Upper lobe of left lung (tissue), 6 donors: ENCODE measurements at regions not wholly inside any gene's neighbourhood (a gene's known extent, or its start where the extent isn't known, plus 50 kb on each side); places are given as distances from the start of the nearest gene placed in this dataset.

Experiments
- ATAC-seq, 2 donors: fragments of 200-7000 bp; cut with Tn5 transposase; one replicate each; pipeline ENCODE4 v1.9.1; 2022; ENCODE audit warnings: mild to moderate bottlenecking in 2 of 2, moderate library complexity in 2 of 2; ENCODE audit not compliant: low FRiP score in 2 of 2
- DNase-seq, 2 donors: peaks; one replicate each; pipeline ENCODE4 v3.0.0-alpha.2; 2019 to 2020
- H3K27ac ChIP-seq, 4 donors: fragments of 200-600 bp; sonication (generic); one replicate each; pipeline ENCODE4 v1.5.1; 2016 to 2019
- H3K27me3 ChIP-seq, 4 donors: fragments of 200-600 bp; sonication (generic); one replicate each; pipeline ENCODE4 v1.5.1; 2017 to 2019
- H3K36me3 ChIP-seq, 4 donors: fragments of 200-600 bp; sonication (generic); one replicate each; pipeline ENCODE4 v1.5.1; 2016 to 2019
- H3K4me1 ChIP-seq, 4 donors: fragments of 200-600 bp; sonication (generic); one replicate each; pipeline ENCODE4 v1.5.1; 2018 to 2019
- H3K4me3 ChIP-seq, 4 donors: fragments of 200-600 bp; sonication (generic); one replicate each; pipeline ENCODE4 v1.5.1; 2017 to 2019; ENCODE audit warnings: mild to moderate bottlenecking in 2 of 4, moderate library complexity in 1 of 4
- H3K9me3 ChIP-seq, 4 donors: fragments of 200-600 bp; sonication (generic); one replicate each; pipeline ENCODE4 v1.5.1; 2018 to 2019
- CTCF ChIP-seq, 6 experiments: fragments of 450-650 bp in 4 of 6; fragments of 200-600 bp in 2 of 6; sonication (generic) in 2 of 6; IDR thresholded peaks; one replicate each; pipeline ENCODE4 v1.5.1; 2016 to 2019; ENCODE audit warnings: antibody characterized with exemption in 6 of 6
- EP300 ChIP-seq, 4 donors: sonication (generic); formaldehyde crosslinking; IDR thresholded peaks; one replicate each; pipeline ENCODE4 v1.5.1; 2017; ENCODE audit warnings: antibody characterized with exemption in 4 of 4, control low read depth in 2 of 4
- POLR2A ChIP-seq, 4 donors: fragments of 450-650 bp; IDR thresholded peaks; one replicate each; pipeline ENCODE4 v1.5.1; 2016 to 2017; ENCODE audit warnings: antibody characterized with exemption in 4 of 4, mild to moderate bottlenecking in 2 of 4
- POLR2AphosphoS5 ChIP-seq, 2 donors: sonication (generic); formaldehyde crosslinking; IDR thresholded peaks; one replicate each; pipeline ENCODE4 v1.5.1; 2017; ENCODE audit warnings: antibody characterized with exemption in 2 of 2
- WGBS, 2 donors: methylation state at CpG; one replicate each; pipeline ENCODE4 v1.1.5; 2017 to 2018; 5-methylcytosine and 5-hydroxymethylcytosine counted together
- donor health status: DM: no; HTN: no; CAD: no; lungs with moderate emphysema.
- donor health status: DM: no; HTN: yes; CAD: no; lungs with severe emphysema.

GRCh38 chr11:122513997-122514396, 141.5 kb upstream of the UBASH3B start:
- H3K27me3 ChIP-seq: no peaks in the 10 kb centered on the region
- H3K4me1 ChIP-seq: no peaks in the 10 kb centered on the region
- no peaks in the 10 kb centered on the region for H3K36me3 ChIP-seq
- TF ChIP-seq EP300 (IDR thresholded peaks at IDR 0.05) (no peak), POLR2A (IDR thresholded peaks at IDR 0.05) (no peak), POLR2AphosphoS5 (IDR thresholded peaks at IDR 0.05) (no peak), CTCF (IDR thresholded peaks at IDR 0.05) (no peak)
- DNase-seq (no peak), ATAC-seq (no peak)
- no peak overlapping the region for H3K27ac ChIP-seq
- 59 to 73% methylated on average over 2 of the region's 2 CpGs for WGBS, 2 donors
- H3K9me3 ChIP-seq: no peaks in the 10 kb centered on the region
- H3K4me3 ChIP-seq: no peak overlapping the region

GRCh38 chr11:122513328-122513727, 142.2 kb upstream of the UBASH3B start:
- DNase-seq: no peak

GRCh38 chr11:122512688-122513087, 142.8 kb upstream of the UBASH3B start:
- no peaks in the 10 kb centered on the region for H3K4me1 ChIP-seq
- H3K4me3 ChIP-seq: no peak overlapping the region
- DNase-seq: no peak
- no peak for ATAC-seq
- H3K36me3 ChIP-seq: no peaks in the 10 kb centered on the region
- no peak overlapping the region for H3K27ac ChIP-seq
- H3K27me3 ChIP-seq: no peaks in the 10 kb centered on the region
- TF ChIP-seq POLR2A (IDR thresholded peaks at IDR 0.05): no peak
- no peak for TF ChIP-seq EP300 (IDR thresholded peaks at IDR 0.05)
- TF ChIP-seq POLR2AphosphoS5 (IDR thresholded peaks at IDR 0.05): no peak
- TF ChIP-seq CTCF (IDR thresholded peaks at IDR 0.05): no peak
- WGBS, 2 donors: 89 to 90% methylated on average over 2 of the region's 2 CpGs
- H3K9me3 ChIP-seq: no peaks in the 10 kb centered on the region

More at GRCh38 chr11:122513328-122513727, 142.2 kb upstream of the UBASH3B start:
- H3K4me3 ChIP-seq: no peak overlapping the region
- no peak for TF ChIP-seq EP300 (IDR thresholded peaks at IDR 0.05)
- no peak for TF ChIP-seq POLR2A (IDR thresholded peaks at IDR 0.05)
- TF ChIP-seq CTCF (IDR thresholded peaks at IDR 0.05): no peak
- no peak for TF ChIP-seq POLR2AphosphoS5 (IDR thresholded peaks at IDR 0.05)
- H3K4me1 ChIP-seq: no peaks in the 10 kb centered on the region
- no peak for ATAC-seq
- H3K27me3 ChIP-seq: no peaks in the 10 kb centered on the region
- H3K27ac ChIP-seq: no peak overlapping the region
- no peaks in the 10 kb centered on the region for H3K9me3 ChIP-seq
- 79 to 81% methylated on average over 2 of the region's 2 CpGs for WGBS, 2 donors
- no peaks in the 10 kb centered on the region for H3K36me3 ChIP-seq

- 96 to 97% methylated on average over 14 to 15 of the region's 15 CpGs for WGBS, 2 donors
- ATAC-seq: no peak
These were observed 145.6 kb upstream of the UBASH3B start for GRCh38 chr11:122509899-122510298.

More at GRCh38 chr11:122509899-122510298, 145.6 kb upstream of the UBASH3B start:
- Histone ChIP-seq H3K27ac (no peak overlapping the region), H3K4me3 (no peak overlapping the region), H3K27me3 (no peaks in the 10 kb centered on the region), H3K4me1 (peaks cover 0 to 6% (median 2%) of the 10 kb centered on the region in 4 donors), H3K36me3 (no peaks in the 10 kb centered on the region), H3K9me3 (no peaks in the 10 kb centered on the region)
- peak in 1 of 2 donors; percentile 9 for DNase-seq
- TF ChIP-seq POLR2AphosphoS5 (IDR thresholded peaks at IDR 0.05) (no peak), CTCF (IDR thresholded peaks at IDR 0.05) (no peak), EP300 (IDR thresholded peaks at IDR 0.05) (no peak), POLR2A (IDR thresholded peaks at IDR 0.05) (no peak)
